Uterus (tissue), 3 donors: ENCODE measurements at regions not wholly inside any gene's neighbourhood (a gene's known extent, or its start where the extent isn't known, plus 50 kb on each side); places are given as distances from the start of the nearest gene placed in this dataset.

Experiments used
- DNase-seq, 2 donors: peaks; one replicate each; pipeline ENCODE4 v3.0.0-alpha.2; 2019 to 2020
- H3K27ac ChIP-seq, 2 donors: fragments of 200-600 bp; sonication (generic); 1 replicate in 1 of 2; 2 replicates in 1 of 2; pipeline ENCODE4 v1.5.1; 2016 to 2018
- H3K27me3 ChIP-seq, 2 donors: fragments of 200-600 bp; sonication (generic); one replicate each; pipeline ENCODE4 v1.5.1; 2018 to 2019; ENCODE audit warnings: control low read depth in 1 of 2
- H3K36me3 ChIP-seq, 2 donors: fragments of 200-600 bp; sonication (generic); one replicate each; pipeline ENCODE4 v1.5.1; 2019; ENCODE audit warnings: control low read depth in 1 of 2
- H3K4me1 ChIP-seq, 2 donors: fragments of 200-600 bp; sonication (generic); one replicate each; pipeline ENCODE4 v1.5.1; 2018 to 2019; ENCODE audit warnings: control low read depth in 1 of 2
- H3K4me3 ChIP-seq, 2 donors: fragments of 200-600 bp; sonication (generic); 1 replicate in 1 of 2; 2 replicates in 1 of 2; pipeline ENCODE4 v1.5.1; 2018 to 2019; ENCODE audit warnings: mild to moderate bottlenecking in 1 of 2
- H3K9me3 ChIP-seq, 2 donors: fragments of 200-600 bp; sonication (generic); one replicate each; pipeline ENCODE4 v1.5.1; 2019; ENCODE audit warnings: control low read depth in 1 of 2
- POLR2A ChIP-seq, 2 donors: fragments of 450-650 bp; IDR thresholded peaks; one replicate each; pipeline ENCODE4 v1.6.1; 2016; ENCODE audit warnings: antibody characterized with exemption in 2 of 2, mild to moderate bottlenecking in 1 of 2, moderate library complexity in 1 of 2
- intact Hi-C: fragments of 100-400 bp; cut with DNase I; formaldehyde crosslinking; loops from one replicate; pipeline ENCODE4 v1.15.1; 2023; ENCODE audit warnings: low total_unique reads
- TF ChIP-seq, protein P1 (sequence below), 4 experiments: fragments of 200-600 bp in 2 of 4; fragments of 450-650 bp in 2 of 4; sonication (generic) in 2 of 4; IDR thresholded peaks; one replicate each; pipeline ENCODE4 v1.5.1; 2016 to 2019; ENCODE audit warnings: antibody characterized with exemption in 4 of 4, mild to moderate bottlenecking in 2 of 4, moderate library complexity in 1 of 4
- donor health status: DM: yes; HTN: yes; CAD: no.

DNA sequence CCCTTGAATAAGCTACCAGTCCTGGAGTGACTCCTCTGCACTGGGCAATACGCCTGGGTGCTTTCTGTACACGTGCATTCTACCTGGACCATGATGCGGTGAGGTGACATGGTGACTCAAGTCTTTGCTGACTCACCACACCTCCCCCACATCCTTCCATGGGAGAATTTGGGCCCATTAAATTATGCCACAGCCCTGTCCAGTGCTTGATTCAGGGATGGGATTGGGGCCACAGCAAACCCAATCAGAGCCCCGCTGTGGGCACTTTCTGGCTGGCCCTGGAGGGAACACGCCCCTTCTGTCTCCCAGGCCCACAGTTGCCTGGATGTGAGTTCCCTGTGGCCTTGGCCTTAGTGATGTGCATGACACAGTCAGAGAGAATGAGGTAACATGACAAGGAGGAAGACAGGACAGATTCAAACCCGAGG, 86.9 kb downstream of the LRRC30 start:
- no peak for TF ChIP-seq POLR2A (IDR thresholded peaks at IDR 0.05)
- TF ChIP-seq, protein P1, sequence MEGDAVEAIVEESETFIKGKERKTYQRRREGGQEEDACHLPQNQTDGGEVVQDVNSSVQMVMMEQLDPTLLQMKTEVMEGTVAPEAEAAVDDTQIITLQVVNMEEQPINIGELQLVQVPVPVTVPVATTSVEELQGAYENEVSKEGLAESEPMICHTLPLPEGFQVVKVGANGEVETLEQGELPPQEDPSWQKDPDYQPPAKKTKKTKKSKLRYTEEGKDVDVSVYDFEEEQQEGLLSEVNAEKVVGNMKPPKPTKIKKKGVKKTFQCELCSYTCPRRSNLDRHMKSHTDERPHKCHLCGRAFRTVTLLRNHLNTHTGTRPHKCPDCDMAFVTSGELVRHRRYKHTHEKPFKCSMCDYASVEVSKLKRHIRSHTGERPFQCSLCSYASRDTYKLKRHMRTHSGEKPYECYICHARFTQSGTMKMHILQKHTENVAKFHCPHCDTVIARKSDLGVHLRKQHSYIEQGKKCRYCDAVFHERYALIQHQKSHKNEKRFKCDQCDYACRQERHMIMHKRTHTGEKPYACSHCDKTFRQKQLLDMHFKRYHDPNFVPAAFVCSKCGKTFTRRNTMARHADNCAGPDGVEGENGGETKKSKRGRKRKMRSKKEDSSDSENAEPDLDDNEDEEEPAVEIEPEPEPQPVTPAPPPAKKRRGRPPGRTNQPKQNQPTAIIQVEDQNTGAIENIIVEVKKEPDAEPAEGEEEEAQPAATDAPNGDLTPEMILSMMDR (IDR thresholded peaks at IDR 0.05): no peak
- intact Hi-C loops: no loop called here
- Histone ChIP-seq H3K9me3 (no peaks in the 10 kb centered on the region), H3K36me3 (no peaks in the 10 kb centered on the region), H3K27me3 (no peaks in the 10 kb centered on the region), H3K4me3 (no peak overlapping the region), H3K27ac (no peak overlapping the region), H3K4me1 (no peaks in the 10 kb centered on the region)
- DNase-seq: no peak

DNA sequence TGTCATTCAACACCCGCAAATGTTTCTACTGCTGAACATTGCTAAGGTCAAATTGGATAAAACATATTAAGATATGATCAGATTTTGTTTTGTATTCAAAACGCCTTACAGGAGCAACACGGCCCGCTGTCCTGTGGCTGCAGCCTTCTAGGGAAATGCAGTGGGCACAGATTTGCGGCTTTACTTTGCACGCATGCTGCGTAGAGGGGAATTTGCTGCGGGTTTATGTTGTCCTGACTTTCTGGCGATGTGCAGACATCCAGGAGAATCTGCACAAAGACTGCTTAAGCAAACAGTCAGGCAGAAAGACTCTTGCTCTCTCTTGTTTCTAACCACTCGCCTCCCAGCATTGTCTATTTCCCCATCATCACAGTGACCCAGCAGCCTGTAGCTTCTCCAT, 88.3 kb downstream of the LRRC30 start:
- no peak overlapping the region for H3K4me3 ChIP-seq
- TF ChIP-seq POLR2A (IDR thresholded peaks at IDR 0.05): no peak
- TF ChIP-seq, protein P1 (IDR thresholded peaks at IDR 0.05): no peak
- no peaks in the 10 kb centered on the region for H3K36me3 ChIP-seq
- no peaks in the 10 kb centered on the region for H3K4me1 ChIP-seq
- H3K9me3 ChIP-seq: no peaks in the 10 kb centered on the region
- no peak for DNase-seq
- no peak overlapping the region for H3K27ac ChIP-seq
- no peaks in the 10 kb centered on the region for H3K27me3 ChIP-seq
- intact Hi-C loops: no loop called here

GRCh38 chr18:7321831-7322230, 90.9 kb downstream of the LRRC30 start:
- no peak for TF ChIP-seq POLR2A (IDR thresholded peaks at IDR 0.05)
- TF ChIP-seq, protein P1 (IDR thresholded peaks at IDR 0.05): no peak
- Histone ChIP-seq H3K27me3 (no peaks in the 10 kb centered on the region), H3K36me3 (no peaks in the 10 kb centered on the region), H3K4me3 (no peak overlapping the region), H3K4me1 (no peaks in the 10 kb centered on the region), H3K27ac (no peak overlapping the region), H3K9me3 (no peaks in the 10 kb centered on the region)
- no peak for DNase-seq
- intact Hi-C loops: no loop called here

- H3K36me3 ChIP-seq: no peaks in the 10 kb centered on the region
- H3K9me3 ChIP-seq: no peaks in the 10 kb centered on the region
- no peak overlapping the region for H3K27ac ChIP-seq
- H3K27me3 ChIP-seq: no peaks in the 10 kb centered on the region
- DNase-seq: no peak
- no peak overlapping the region for H3K4me3 ChIP-seq
- intact Hi-C loops: no loop called here
- no peaks in the 10 kb centered on the region for H3K4me1 ChIP-seq
- TF ChIP-seq, protein P1 (IDR thresholded peaks at IDR 0.05): no peak
- no peak for TF ChIP-seq POLR2A (IDR thresholded peaks at IDR 0.05)
Observed at GRCh38 chr18:7322817-7323485, 92.1 kb downstream of the LRRC30 start.

DNA sequence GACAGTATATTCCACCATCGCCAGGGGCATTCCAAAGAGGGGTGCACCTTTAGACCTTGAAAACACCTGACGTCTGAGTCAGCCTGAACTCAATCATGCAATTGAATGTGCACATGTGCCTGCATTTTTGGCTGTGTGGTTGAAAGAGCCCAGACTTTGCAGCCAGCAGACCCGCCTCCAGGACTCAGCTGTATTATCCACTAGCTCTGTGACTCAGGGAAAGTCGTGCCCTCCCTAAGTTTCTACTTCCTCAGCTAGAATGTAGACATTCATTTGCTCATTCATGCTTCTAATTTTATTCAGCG, 94.2 kb downstream of the LRRC30 start:
- DNase-seq: no peak
- Histone ChIP-seq H3K4me3 (no peak overlapping the region), H3K4me1 (no peaks in the 10 kb centered on the region), H3K9me3 (no peaks in the 10 kb centered on the region), H3K27me3 (no peaks in the 10 kb centered on the region), H3K27ac (no peak overlapping the region), H3K36me3 (no peaks in the 10 kb centered on the region)
- intact Hi-C loops: no loop called here
- TF ChIP-seq POLR2A (IDR thresholded peaks at IDR 0.05): no peak
- TF ChIP-seq, protein P1 (IDR thresholded peaks at IDR 0.05): no peak
